Panc1 (cell line): ENCODE measurements at regions not wholly inside any gene's neighbourhood (a gene's known extent, or its start where the extent isn't known, plus 50 kb on each side); places are given as distances from the start of the nearest gene placed in this dataset.

Experiments
- CTCF ChIP-seq: fragments of 450-650 bp; IDR thresholded peaks from 2 replicates; pipeline ENCODE4 v1.5.1; 2017; ENCODE audit warnings: mild to moderate bottlenecking
- SIN3A ChIP-seq: IDR thresholded peaks from 2 replicates; pipeline ENCODE4 v1.6.1; 2012; ENCODE audit warnings: low read depth, mild to moderate bottlenecking, low read length, moderate library complexity, borderline replicate concordance; ENCODE audit not compliant: insufficient read depth

- TF ChIP-seq SIN3A (no peak), CTCF (no peak)
Observed at GRCh38 chr9:90055226-90055625, 450.4 kb downstream of the GADD45G start.
